HepG2 (cell line): ENCODE measurements at regions not wholly inside any gene's neighbourhood (a gene's known extent, or its start where the extent isn't known, plus 50 kb on each side); places are given as distances from the start of the nearest gene placed in this dataset.

Experiments
- EP300 ChIP-seq, 3 experiments: sonication (generic) in 1 of 3; formaldehyde crosslinking in 1 of 3; IDR thresholded peaks; 2 replicates each; pipeline versions ENCODE4 v1.5.1 to v1.6.1; 2011 to 2020; ENCODE audit warnings: low read depth in 2 of 3, low read length in 2 of 3, borderline replicate concordance in 1 of 3, improper control_type of control experiment in 1 of 3, mild to moderate bottlenecking in 1 of 3, missing genetic modification reagents in 1 of 3, moderate library complexity in 1 of 3
- ETV6 ChIP-seq: sonication (generic); formaldehyde crosslinking; conservative IDR thresholded peaks from 2 replicates; pipeline ENCODE4 v1.4.0; 2020; ENCODE audit warnings: missing genetic modification reagents
- JUND ChIP-seq: sonication (generic); formaldehyde crosslinking; IDR thresholded peaks from 2 replicates; pipeline ENCODE4 v1.8.0; 2022; ENCODE audit warnings: mild to moderate bottlenecking, missing genetic modification reagents
- KDM1A ChIP-seq: IDR thresholded peaks from 2 replicates; pipeline ENCODE4 v1.6.1; 2016; ENCODE audit warnings: missing compliant biosample characterization
- RFX5 ChIP-seq: IDR thresholded peaks from 2 replicates; pipeline ENCODE4 v1.6.1; 2011; ENCODE audit warnings: low read depth, low read length, improper control_type of control experiment
- SYNCRIP ChIP-seq: fragments of 200-400 bp; formaldehyde crosslinking; IDR thresholded peaks from 2 replicates; pipeline ENCODE4 v1.6.1; 2018; ENCODE audit warnings: mild to moderate bottlenecking, low read depth, low read length; ENCODE audit not compliant: insufficient read depth
- TAF1 ChIP-seq: sonication (generic); formaldehyde crosslinking; IDR thresholded peaks from 2 replicates; pipeline ENCODE4 v1.4.0; 2020; ENCODE audit warnings: missing genetic modification reagents
- ZBTB20 ChIP-seq: sonication (generic); formaldehyde crosslinking; IDR thresholded peaks from 2 replicates; pipeline ENCODE4 v1.8.1; 2023; ENCODE audit warnings: missing genetic modification reagents, low read depth, mild to moderate bottlenecking, borderline replicate concordance
- ZNF354B ChIP-seq: sonication (generic); formaldehyde crosslinking; IDR thresholded peaks from 2 replicates; pipeline ENCODE4 v1.8.0; 2022; ENCODE audit warnings: mild to moderate bottlenecking, missing genetic modification reagents
- TF ChIP-seq, protein P1 (sequence below): sonication (generic); formaldehyde crosslinking; IDR thresholded peaks from 2 replicates; pipeline ENCODE4 v1.5.0; 2020; ENCODE audit warnings: mild to moderate bottlenecking, missing genetic modification reagents, moderate library complexity
- TF ChIP-seq, protein P2 (sequence below): sonication (generic); formaldehyde crosslinking; IDR thresholded peaks from 2 replicates; pipeline ENCODE4 v1.5.1; 2020; ENCODE audit warnings: mild to moderate bottlenecking, missing genetic modification reagents
- TF ChIP-seq, protein P3 (sequence below): sonication (generic); formaldehyde crosslinking; IDR thresholded peaks from 2 replicates; pipeline ENCODE4 v1.4.0; 2020; ENCODE audit warnings: missing genetic modification reagents
- TF ChIP-seq, protein P4 (sequence below): sonication (generic); formaldehyde crosslinking; IDR thresholded peaks from 2 replicates; pipeline ENCODE4 v1.8.1; 2023; ENCODE audit warnings: missing genetic modification reagents, inconsistent platforms, borderline replicate concordance
- TF ChIP-seq, protein P5 (sequence below): IDR thresholded peaks from 2 replicates; pipeline ENCODE4 v1.6.1; 2012; ENCODE audit warnings: low read length, improper control_type of control experiment

DNA sequence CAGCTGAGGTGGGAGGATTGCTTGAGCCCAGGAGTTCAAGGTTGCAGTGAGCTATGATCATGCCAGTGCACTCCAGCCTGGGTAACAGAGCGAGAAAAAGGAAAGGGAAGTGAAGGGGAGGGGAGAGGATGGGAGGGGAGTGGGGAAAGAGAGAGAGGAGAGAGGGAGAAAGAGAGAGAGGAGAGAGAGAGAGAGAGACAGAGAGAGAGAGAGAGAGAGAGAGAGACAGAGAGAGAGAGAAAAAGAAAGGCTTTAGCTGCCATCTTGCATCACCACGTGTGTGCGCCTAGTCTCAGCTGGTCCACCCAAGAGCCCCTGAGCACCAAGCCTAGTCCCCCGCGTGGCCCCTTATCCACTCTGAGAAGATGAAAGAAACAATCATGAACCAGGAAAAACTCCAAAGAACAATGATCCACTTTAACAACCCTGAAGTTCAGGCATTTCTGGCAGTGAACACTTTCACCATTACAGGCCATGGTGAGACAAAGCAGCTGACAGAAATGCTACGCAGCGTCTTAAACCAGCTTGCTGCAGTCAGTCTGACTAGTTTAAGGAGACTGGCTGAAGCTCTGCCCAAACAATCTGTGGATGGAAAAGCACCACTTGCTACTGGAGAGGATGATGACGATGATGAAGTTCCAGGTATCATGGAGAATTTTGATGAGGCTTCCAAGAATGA, 115.5 kb upstream of the CDC42BPA start:
- TF ChIP-seq JUND: no peak
- TF ChIP-seq, protein P1, sequence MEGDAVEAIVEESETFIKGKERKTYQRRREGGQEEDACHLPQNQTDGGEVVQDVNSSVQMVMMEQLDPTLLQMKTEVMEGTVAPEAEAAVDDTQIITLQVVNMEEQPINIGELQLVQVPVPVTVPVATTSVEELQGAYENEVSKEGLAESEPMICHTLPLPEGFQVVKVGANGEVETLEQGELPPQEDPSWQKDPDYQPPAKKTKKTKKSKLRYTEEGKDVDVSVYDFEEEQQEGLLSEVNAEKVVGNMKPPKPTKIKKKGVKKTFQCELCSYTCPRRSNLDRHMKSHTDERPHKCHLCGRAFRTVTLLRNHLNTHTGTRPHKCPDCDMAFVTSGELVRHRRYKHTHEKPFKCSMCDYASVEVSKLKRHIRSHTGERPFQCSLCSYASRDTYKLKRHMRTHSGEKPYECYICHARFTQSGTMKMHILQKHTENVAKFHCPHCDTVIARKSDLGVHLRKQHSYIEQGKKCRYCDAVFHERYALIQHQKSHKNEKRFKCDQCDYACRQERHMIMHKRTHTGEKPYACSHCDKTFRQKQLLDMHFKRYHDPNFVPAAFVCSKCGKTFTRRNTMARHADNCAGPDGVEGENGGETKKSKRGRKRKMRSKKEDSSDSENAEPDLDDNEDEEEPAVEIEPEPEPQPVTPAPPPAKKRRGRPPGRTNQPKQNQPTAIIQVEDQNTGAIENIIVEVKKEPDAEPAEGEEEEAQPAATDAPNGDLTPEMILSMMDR (CRISPR knock-in tag): no peak
- no peak for TF ChIP-seq ZNF354B
- no peak for TF ChIP-seq SYNCRIP
- TF ChIP-seq TAF1 (CRISPR knock-in tag): no peak
- TF ChIP-seq, protein P2, sequence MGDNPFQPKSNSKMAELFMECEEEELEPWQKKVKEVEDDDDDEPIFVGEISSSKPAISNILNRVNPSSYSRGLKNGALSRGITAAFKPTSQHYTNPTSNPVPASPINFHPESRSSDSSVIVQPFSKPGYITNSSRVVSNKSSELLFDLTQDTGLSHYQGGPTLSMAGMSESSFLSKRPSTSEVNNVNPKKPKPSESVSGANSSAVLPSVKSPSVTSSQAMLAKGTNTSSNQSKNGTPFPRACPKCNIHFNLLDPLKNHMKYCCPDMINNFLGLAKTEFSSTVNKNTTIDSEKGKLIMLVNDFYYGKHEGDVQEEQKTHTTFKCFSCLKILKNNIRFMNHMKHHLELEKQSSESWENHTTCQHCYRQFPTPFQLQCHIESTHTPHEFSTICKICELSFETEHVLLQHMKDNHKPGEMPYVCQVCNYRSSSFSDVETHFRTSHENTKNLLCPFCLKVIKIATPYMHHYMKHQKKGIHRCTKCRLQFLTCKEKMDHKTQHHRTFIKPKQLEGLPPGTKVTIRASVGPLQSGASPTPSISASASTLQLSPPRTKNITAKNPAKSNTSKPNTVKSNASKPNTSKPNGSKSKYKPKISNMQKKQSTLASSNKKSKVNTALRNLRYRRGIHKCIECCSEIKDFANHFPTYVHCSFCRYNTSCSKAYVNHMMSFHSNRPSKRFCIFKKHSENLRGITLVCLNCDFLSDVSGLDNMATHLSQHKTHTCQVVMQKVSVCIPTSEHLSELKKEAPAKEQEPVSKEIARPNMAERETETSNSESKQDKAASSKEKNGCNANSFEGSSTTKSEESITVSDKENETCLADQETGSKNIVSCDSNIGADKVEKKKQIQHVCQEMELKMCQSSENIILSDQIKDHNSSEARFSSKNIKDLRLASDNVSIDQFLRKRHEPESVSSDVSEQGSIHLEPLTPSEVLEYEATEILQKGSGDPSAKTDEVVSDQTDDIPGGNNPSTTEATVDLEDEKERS: no peak
- TF ChIP-seq, protein P3, sequence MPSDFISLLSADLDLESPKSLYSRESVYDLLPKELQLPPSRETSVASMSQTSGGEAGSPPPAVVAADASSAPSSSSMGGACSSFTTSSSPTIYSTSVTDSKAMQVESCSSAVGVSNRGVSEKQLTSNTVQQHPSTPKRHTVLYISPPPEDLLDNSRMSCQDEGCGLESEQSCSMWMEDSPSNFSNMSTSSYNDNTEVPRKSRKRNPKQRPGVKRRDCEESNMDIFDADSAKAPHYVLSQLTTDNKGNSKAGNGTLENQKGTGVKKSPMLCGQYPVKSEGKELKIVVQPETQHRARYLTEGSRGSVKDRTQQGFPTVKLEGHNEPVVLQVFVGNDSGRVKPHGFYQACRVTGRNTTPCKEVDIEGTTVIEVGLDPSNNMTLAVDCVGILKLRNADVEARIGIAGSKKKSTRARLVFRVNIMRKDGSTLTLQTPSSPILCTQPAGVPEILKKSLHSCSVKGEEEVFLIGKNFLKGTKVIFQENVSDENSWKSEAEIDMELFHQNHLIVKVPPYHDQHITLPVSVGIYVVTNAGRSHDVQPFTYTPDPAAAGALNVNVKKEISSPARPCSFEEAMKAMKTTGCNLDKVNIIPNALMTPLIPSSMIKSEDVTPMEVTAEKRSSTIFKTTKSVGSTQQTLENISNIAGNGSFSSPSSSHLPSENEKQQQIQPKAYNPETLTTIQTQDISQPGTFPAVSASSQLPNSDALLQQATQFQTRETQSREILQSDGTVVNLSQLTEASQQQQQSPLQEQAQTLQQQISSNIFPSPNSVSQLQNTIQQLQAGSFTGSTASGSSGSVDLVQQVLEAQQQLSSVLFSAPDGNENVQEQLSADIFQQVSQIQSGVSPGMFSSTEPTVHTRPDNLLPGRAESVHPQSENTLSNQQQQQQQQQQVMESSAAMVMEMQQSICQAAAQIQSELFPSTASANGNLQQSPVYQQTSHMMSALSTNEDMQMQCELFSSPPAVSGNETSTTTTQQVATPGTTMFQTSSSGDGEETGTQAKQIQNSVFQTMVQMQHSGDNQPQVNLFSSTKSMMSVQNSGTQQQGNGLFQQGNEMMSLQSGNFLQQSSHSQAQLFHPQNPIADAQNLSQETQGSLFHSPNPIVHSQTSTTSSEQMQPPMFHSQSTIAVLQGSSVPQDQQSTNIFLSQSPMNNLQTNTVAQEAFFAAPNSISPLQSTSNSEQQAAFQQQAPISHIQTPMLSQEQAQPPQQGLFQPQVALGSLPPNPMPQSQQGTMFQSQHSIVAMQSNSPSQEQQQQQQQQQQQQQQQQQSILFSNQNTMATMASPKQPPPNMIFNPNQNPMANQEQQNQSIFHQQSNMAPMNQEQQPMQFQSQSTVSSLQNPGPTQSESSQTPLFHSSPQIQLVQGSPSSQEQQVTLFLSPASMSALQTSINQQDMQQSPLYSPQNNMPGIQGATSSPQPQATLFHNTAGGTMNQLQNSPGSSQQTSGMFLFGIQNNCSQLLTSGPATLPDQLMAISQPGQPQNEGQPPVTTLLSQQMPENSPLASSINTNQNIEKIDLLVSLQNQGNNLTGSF (CRISPR knock-in tag): no peak
- no peak for TF ChIP-seq RFX5
- no peak for TF ChIP-seq ZBTB20
- TF ChIP-seq KDM1A (CRISPR knock-in tag): no peak
- TF ChIP-seq, protein P4, sequence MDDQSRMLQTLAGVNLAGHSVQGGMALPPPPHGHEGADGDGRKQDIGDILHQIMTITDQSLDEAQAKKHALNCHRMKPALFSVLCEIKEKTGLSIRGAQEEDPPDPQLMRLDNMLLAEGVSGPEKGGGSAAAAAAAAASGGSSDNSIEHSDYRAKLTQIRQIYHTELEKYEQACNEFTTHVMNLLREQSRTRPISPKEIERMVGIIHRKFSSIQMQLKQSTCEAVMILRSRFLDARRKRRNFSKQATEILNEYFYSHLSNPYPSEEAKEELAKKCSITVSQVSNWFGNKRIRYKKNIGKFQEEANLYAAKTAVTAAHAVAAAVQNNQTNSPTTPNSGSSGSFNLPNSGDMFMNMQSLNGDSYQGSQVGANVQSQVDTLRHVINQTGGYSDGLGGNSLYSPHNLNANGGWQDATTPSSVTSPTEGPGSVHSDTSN (CRISPR knock-in tag): no peak
- TF ChIP-seq ETV6 (CRISPR knock-in tag): no peak
- TF ChIP-seq, protein P5, sequence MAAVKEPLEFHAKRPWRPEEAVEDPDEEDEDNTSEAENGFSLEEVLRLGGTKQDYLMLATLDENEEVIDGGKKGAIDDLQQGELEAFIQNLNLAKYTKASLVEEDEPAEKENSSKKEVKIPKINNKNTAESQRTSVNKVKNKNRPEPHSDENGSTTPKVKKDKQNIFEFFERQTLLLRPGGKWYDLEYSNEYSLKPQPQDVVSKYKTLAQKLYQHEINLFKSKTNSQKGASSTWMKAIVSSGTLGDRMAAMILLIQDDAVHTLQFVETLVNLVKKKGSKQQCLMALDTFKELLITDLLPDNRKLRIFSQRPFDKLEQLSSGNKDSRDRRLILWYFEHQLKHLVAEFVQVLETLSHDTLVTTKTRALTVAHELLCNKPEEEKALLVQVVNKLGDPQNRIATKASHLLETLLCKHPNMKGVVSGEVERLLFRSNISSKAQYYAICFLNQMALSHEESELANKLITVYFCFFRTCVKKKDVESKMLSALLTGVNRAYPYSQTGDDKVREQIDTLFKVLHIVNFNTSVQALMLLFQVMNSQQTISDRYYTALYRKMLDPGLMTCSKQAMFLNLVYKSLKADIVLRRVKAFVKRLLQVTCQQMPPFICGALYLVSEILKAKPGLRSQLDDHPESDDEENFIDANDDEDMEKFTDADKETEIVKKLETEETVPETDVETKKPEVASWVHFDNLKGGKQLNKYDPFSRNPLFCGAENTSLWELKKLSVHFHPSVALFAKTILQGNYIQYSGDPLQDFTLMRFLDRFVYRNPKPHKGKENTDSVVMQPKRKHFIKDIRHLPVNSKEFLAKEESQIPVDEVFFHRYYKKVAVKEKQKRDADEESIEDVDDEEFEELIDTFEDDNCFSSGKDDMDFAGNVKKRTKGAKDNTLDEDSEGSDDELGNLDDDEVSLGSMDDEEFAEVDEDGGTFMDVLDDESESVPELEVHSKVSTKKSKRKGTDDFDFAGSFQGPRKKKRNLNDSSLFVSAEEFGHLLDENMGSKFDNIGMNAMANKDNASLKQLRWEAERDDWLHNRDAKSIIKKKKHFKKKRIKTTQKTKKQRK: no peak
- TF ChIP-seq EP300 (IDR thresholded peaks at IDR 0.05; ENCODE audit: low read depth in 2 of 2, low read length in 2 of 2): no peak
- no peak for TF ChIP-seq EP300 (CRISPR knock-in tag; IDR thresholded peaks at IDR 0.05; ENCODE audit: borderline replicate concordance)
